ENCODE measurements at regions not wholly inside any gene's neighbourhood (a gene's known extent, or its start where the extent isn't known, plus 50 kb on each side); places are given as distances from the start of the nearest gene placed in this dataset.

DNA sequence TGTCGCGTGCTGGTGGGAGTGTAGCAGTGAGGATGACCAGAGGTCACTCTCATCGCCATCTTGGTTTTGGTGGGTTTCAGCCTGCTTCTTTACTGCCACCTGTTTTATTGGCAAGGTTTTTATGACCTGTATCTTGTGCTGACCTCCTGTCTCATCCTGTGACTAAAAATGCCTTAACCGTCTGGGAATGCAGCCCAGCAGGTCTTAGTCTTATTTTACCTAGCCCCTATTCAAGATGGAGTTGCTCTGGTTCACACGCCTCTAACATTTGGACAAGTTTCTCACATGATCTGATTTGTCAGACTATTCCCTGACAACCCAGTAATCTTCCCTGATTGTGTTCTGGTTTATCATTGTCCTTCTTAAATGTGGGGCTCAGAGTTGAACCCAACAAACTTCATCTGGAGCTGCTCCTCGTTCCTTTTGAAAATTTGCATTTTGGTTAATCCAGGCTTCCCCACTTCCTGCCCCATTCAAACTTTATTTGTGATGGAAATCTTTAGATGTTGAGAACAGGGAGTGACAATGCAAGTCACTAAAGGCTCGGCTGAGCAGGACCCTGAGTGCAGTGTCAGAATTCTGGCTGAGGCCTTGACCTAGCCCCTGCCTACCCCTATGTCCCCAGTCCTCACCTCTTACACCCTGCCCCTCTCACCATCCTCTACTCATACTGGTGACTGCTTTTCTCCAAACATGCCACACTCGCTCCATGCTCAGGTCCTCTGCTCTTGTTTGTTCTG is 226.8 kb downstream of the STIM2 start:
- no peaks in the 10 kb centered on the region for H3K9me2 ChIP-seq (ENCODE audit: insufficient read depth)
- H3F3A ChIP-seq (ENCODE audit: insufficient read depth, low read depth) = no peaks in the 10 kb centered on the region
- no peak for DNase-seq
- no peaks in the 10 kb centered on the region for H3K27me3 ChIP-seq (ENCODE audit: insufficient read depth, low read depth)
- CTCF ChIA-PET = no interaction called here
- no peaks in the 10 kb centered on the region for H3K79me2 ChIP-seq (ENCODE audit: low read depth)
- H3K27ac ChIP-seq = no peak overlapping the region
- H3K9me3 ChIP-seq (ENCODE audit: insufficient read depth, low read depth) = no peaks in the 10 kb centered on the region
- no peak overlapping the region for H3K4me2 ChIP-seq
- intact Hi-C loops (cut with micrococcal nuclease; ENCODE audit: unreplicated experiment) = no loop called here
- H4K20me1 ChIP-seq (ENCODE audit: insufficient read depth) = no peaks in the 10 kb centered on the region
- no TSS peak for BruUV-seq (replicated peaks)
- H3K36me3 ChIP-seq (ENCODE audit: low read depth) = no peaks in the 10 kb centered on the region
- H3K4me1 ChIP-seq (replicated peaks; ENCODE audit: insufficient read depth) = no peaks in the 10 kb centered on the region
- POLR2A ChIA-PET (ENCODE audit: unreplicated experiment) = no interaction called here
- TF ChIP-seq, protein P1, sequence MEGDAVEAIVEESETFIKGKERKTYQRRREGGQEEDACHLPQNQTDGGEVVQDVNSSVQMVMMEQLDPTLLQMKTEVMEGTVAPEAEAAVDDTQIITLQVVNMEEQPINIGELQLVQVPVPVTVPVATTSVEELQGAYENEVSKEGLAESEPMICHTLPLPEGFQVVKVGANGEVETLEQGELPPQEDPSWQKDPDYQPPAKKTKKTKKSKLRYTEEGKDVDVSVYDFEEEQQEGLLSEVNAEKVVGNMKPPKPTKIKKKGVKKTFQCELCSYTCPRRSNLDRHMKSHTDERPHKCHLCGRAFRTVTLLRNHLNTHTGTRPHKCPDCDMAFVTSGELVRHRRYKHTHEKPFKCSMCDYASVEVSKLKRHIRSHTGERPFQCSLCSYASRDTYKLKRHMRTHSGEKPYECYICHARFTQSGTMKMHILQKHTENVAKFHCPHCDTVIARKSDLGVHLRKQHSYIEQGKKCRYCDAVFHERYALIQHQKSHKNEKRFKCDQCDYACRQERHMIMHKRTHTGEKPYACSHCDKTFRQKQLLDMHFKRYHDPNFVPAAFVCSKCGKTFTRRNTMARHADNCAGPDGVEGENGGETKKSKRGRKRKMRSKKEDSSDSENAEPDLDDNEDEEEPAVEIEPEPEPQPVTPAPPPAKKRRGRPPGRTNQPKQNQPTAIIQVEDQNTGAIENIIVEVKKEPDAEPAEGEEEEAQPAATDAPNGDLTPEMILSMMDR (conservative IDR thresholded peaks at IDR 0.05) = no peak
- TF ChIP-seq EZH2 (IDR thresholded peaks at IDR 0.05; ENCODE audit: low read depth) = no peak
- no peak overlapping the region for H3K4me3 ChIP-seq
- no peak overlapping the region for H2AFZ ChIP-seq

DNA sequence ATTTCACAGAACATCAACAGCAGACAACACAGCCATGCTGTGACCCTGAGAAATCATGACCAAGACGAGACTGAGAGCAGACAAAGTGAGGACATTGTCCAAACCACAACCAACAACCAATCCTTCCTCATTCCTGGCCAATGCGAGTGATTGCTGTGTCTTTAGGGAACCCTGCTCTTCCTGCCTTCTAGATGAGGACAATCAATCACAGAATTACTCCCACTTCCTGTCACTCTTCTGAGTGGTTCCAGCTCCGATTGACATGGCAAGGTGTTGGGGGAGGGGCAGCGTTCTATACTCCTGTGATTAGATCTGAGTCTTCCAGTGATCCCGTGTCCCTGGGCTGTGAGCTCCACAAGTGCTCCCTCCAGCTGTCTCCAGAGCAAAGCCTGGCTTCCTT is 227.8 kb downstream of the STIM2 start:
- ChIA-PET POLR2A (ENCODE audit: unreplicated experiment) (no interaction called here), CTCF (no interaction called here)
- Histone ChIP-seq H3K27me3 (ENCODE audit: insufficient read depth, low read depth) (no peaks in the 10 kb centered on the region), H3K79me2 (ENCODE audit: low read depth) (no peaks in the 10 kb centered on the region), H3K36me3 (ENCODE audit: low read depth) (no peaks in the 10 kb centered on the region), H4K20me1 (ENCODE audit: insufficient read depth) (no peaks in the 10 kb centered on the region), H3K4me3 (no peak overlapping the region), H3K9me3 (ENCODE audit: insufficient read depth, low read depth) (no peaks in the 10 kb centered on the region), H3K9me2 (ENCODE audit: insufficient read depth) (no peaks in the 10 kb centered on the region), H2AFZ (no peak overlapping the region), H3F3A (ENCODE audit: insufficient read depth, low read depth) (no peaks in the 10 kb centered on the region), H3K27ac (no peak overlapping the region), H3K4me1 (replicated peaks; ENCODE audit: insufficient read depth) (no peaks in the 10 kb centered on the region), H3K4me2 (no peak overlapping the region)
- no peak for DNase-seq
- intact Hi-C loops (cut with micrococcal nuclease; ENCODE audit: unreplicated experiment) = no loop called here
- no TSS peak for BruUV-seq (replicated peaks)
- TF ChIP-seq, protein P1 (conservative IDR thresholded peaks at IDR 0.05) = no peak
- no peak for TF ChIP-seq EZH2 (IDR thresholded peaks at IDR 0.05; ENCODE audit: low read depth)

DNA sequence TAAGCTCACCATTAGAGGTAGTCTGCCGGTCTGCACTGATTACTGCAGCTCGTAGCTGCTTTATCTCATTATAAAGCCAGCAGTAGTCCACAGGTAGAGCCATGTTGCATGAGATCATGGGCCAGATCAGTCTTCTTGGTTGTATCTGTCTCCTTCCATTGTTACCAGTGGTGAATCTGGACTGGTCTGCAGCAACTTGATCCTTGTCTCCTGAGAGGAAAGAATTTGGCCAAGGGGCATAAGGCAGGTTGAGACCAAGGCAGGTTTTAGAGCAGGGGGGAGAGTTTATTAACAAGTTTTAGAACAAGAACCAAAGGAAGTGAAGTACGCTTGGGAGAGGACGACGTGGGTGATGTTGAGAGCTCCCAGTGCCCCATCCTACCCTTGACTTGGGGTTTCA is 228.5 kb downstream of the STIM2 start:
- BruUV-seq (replicated peaks) = no TSS peak
- no peak overlapping the region for H3K27ac ChIP-seq
- no peaks in the 10 kb centered on the region for H4K20me1 ChIP-seq (ENCODE audit: insufficient read depth)
- H3K4me2 ChIP-seq = no peak overlapping the region
- no peak for TF ChIP-seq EZH2 (IDR thresholded peaks at IDR 0.05; ENCODE audit: low read depth)
- TF ChIP-seq, protein P1 (conservative IDR thresholded peaks at IDR 0.05) = no peak
- DNase-seq = no peak
- intact Hi-C loops (cut with micrococcal nuclease; ENCODE audit: unreplicated experiment) = no loop called here
- H3F3A ChIP-seq (ENCODE audit: insufficient read depth, low read depth) = no peaks in the 10 kb centered on the region
- no peaks in the 10 kb centered on the region for H3K79me2 ChIP-seq (ENCODE audit: low read depth)
- no peaks in the 10 kb centered on the region for H3K27me3 ChIP-seq (ENCODE audit: insufficient read depth, low read depth)
- no peak overlapping the region for H3K4me3 ChIP-seq
- no peaks in the 10 kb centered on the region for H3K36me3 ChIP-seq (ENCODE audit: low read depth)
- CTCF ChIA-PET = no interaction called here
- POLR2A ChIA-PET (ENCODE audit: unreplicated experiment) = no interaction called here
- no peaks in the 10 kb centered on the region for H3K9me3 ChIP-seq (ENCODE audit: insufficient read depth, low read depth)
- no peaks in the 10 kb centered on the region for H3K4me1 ChIP-seq (replicated peaks; ENCODE audit: insufficient read depth)
- H3K9me2 ChIP-seq (ENCODE audit: insufficient read depth) = no peaks in the 10 kb centered on the region
- no peak overlapping the region for H2AFZ ChIP-seq
